GM21529 (cell line): ENCODE measurements at regions not wholly inside any gene's neighbourhood (a gene's known extent, or its start where the extent isn't known, plus 50 kb on each side); places are given as distances from the start of the nearest gene placed in this dataset.
"Not testable (repeated sequence)": the region's sequence is repeated elsewhere in the genome, so short reads cannot be mapped to it uniquely, and the experiment has no call there.

Experiments
- ATAC-seq: cut with Tn5 transposase; IDR thresholded peaks from one replicate; pipeline ENCODE4 v1.9.1; 2021; ENCODE audit not compliant: unreplicated experiment

GRCh38 chr10:2576892-2577291 lies 490.5 kb upstream of the PFKP start:
- no peak for ATAC-seq

DNA sequence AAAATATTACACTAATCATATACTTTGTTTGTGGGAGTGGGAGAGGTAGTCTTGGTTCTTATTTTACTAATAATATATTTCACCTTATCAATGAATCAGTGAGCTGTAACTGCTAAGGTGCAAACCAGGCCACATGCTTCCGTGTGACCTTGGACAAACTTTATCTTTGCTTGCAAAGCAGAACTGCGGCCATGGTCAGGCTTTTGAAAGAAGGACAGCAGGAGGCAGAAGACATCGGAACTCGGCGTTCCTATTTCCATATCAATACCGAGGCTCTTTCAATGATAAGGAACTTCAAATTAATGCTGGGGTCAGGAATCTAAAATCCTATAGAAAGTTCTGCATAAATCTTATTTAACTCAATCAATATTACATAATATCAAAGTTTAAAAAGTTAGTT lies 491.9 kb upstream of the PFKP start:
- ATAC-seq: no peak

DNA sequence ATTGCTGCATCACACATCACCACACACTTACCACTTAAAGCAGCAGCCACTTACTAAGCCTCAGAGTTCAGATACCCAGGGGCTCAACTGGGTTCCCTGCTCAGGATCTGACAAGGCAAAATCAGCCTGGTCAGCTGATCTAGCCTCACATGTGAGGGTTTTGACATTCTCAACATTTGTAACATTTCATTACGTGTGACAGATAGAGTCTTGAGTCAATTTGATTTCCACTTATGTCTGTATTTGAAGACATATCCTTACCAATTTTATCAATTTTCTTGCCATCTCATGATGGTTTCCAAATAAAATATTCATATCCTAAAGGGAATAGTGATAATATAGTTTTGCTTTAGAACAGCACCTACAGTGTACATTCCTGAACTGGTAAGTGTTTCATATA lies 494.7 kb upstream of the PFKP start:
- ATAC-seq: no peak

DNA sequence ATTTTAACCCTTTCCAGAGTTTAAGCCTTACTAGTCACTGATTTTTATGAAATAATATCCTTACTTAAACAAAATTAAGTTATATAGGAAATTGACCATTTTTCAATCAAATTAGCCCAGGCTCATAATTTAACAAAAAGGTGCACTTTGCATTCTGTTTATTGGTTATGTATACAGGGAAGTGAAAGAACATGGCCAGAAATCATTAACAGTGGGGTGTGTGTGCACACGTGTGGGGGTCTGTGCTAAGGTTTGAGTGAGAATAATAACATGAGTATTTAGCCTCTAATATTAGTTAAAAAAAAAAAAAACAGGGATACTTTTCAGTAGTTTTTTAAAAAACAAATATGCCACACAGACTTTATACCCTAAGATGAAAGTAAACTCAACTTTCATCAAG lies 510.5 kb upstream of the PFKP start:
- no peak for ATAC-seq

GRCh38 chr10:2548071-2548470 lies 519.3 kb upstream of the PFKP start:
- ATAC-seq: no peak

DNA sequence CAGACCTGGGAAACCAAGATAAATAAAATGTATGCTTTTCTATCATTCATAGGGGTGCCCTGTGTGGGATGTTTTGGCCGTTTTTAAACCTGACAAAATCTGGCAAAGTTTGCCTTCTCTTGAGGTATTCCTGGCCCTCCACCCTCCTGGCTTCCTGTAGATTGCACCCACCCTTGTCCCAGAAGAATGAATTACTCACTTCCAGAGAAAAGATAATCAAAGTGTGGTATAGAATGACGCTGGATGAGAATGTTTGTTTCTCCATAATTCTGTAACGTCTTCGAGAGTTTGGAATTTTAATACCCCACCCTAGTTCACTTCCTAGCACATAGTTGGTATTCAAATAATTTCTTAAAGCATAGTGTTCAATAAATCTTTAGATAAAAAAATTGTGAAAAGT lies 519.7 kb upstream of the PFKP start:
- no peak for ATAC-seq

DNA sequence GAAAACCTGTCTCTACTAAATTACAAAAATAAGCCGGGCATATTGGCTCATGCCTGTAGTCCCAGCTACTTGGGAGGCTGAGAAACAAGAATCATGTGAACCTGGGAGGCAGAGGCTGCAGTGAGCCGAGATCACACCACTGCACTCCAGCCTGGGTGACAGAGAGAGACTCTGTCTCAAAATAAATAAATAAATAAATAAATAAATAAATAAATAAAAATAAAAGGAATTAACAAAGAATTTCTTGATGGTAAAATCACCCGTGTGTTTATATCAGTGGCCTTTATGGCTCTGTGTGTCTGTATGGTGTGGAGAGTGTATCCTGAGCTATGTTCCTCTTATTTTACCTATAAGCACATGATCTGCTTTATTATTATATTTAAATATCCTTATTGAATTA lies 520.5 kb upstream of the PFKP start:
- ATAC-seq: not testable (repeated sequence)

DNA sequence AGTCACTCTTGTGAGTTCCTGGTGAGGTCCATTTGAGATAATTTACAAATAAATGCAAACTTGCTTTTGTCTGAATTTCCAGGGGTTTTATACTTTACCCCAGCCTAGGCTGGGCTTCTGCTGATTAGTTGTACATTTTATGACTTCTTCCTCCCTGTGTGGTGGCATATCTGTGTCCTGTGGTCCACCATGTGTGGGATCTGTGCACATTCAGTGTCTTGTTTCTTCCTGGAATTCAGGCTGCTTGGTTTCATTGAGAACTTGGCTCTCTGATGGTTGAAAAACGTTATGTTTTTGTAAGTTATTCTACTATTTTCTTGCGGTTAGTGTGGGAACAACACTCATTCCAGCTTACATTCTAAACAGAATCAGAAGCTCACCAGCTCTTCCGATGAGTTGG lies 523.4 kb upstream of the PFKP start:
- no peak for ATAC-seq

DNA sequence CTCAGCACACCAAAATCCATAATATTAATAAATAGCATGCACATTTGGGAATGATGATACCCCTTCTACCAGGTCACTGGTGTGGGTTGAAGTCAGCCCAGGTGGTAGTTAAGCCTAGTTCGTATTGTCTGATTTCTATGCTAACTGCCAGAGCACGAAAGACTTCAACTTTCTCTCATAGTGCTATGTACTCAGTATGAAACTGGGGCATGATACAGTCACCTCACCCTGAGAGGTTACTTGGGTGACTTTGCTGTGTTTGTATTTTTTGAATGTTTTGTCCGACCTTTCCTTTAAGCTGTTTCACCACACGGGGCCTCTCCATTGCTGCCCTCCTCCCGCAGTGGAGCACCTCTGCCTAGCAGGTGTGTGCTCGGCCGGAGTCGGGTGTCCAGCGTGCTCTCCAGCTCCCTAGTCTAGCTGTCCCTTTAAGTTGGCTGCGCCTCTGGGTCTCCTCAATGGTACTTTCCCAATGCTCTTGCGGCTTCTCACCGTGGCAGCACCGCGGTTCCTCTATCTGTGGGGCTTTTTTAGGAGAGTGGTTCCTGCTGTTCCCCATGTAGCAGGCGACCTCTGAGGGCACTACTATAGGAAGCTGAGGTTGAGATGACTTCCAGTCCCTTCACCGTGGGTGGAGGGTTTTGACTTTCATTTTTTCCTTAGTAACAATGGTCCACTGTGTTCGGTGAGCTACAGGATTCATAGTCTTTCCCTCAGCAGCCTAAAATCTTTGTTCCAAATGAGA lies 524.0 kb upstream of the PFKP start:
- no peak for ATAC-seq

DNA sequence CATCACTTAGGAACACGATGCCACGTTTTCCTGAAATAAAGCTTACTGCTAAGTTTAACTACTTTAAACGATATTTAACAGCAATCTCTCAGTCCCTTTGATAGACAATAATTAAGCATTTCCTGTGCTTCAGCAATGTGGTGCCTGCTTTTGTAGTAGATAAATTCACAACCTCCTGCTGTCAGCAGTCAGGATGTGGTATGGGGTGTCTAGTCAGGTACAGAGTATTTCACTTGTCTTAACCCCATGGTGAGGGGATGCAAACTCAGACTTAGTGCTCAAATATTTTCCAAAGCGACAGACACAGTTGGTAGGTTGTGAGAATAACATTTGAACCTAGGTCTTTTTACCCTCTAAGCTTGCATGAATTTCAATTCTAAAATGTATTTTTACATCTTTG lies 526.2 kb upstream of the PFKP start:
- no peak for ATAC-seq

DNA sequence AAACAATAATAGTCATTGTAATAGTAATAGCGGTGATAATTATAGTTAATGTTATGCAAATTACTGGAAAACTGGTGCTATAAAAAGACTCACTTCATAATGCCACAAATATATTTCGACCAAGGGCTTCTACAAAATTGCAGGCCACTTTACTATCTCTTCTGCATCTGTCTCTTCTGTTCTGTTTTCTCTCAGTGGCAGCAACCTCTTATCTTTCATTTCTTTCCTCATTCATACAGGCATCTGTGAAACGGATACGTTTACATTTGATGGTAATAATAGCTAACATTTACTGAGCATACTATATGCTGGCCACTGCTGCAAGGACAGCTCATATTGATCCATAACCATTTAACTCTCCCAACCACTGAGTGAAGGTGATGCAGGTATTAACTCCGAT lies 537.4 kb upstream of the PFKP start:
- ATAC-seq: no peak

DNA sequence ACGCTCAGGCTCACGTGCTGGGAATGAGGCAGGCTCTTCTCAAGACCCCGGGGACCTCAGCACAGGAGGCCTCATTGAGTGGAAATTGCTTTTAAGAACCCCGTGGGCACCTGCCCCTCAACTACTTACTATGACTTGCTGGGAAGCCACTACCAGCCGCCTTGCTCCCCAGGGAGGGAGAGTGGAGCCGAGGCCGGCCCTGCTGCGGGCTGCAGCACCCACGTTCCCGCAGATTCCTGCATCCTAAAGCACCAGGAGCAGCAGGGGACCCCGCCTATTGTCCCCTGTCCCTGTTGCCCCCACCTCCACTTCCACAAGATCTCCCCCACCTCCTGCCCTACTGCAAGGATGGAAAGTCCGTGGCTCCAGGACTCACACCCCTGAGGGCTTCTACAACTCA lies 541.6 kb upstream of the PFKP start:
- no peak for ATAC-seq

GRCh38 chr10:2519139-2519538 lies 548.2 kb upstream of the PFKP start:
- no peak for ATAC-seq

- no peak for ATAC-seq
Observed at GRCh38 chr10:2509081-2509531, 558.2 kb upstream of the PFKP start.

DNA sequence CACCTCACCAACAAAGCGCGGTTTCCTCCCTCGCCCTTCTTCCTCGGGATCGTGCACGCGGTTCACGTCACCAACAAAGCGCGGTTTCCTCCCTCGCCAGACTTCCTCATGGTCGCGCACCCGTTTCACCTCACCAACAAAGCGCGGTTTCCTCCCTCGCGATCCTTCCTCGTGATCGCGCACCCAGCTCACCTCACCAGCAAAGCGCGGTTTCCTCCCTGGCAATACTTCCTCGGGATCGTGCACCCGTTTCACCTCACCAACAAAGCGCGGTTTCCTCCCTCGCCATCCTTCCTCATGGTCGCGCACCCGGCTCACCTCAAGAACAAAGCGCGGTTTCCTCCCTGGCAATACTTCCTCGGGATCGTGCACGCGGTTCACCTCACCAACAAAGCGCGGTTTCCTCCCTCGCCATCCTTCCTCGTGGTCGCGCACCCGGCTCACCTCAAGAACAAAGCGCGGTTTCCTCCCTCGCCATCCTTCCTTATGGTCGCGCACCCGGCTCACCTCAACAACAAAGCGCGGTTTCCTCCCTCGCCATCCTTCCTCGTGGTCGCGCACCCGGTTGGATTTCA lies 565.9 kb upstream of the PFKP start:
- not testable (repeated sequence) for ATAC-seq

- ATAC-seq: no peak
Observed at GRCh38 chr10:2494399-2494798, 572.9 kb upstream of the PFKP start.

DNA sequence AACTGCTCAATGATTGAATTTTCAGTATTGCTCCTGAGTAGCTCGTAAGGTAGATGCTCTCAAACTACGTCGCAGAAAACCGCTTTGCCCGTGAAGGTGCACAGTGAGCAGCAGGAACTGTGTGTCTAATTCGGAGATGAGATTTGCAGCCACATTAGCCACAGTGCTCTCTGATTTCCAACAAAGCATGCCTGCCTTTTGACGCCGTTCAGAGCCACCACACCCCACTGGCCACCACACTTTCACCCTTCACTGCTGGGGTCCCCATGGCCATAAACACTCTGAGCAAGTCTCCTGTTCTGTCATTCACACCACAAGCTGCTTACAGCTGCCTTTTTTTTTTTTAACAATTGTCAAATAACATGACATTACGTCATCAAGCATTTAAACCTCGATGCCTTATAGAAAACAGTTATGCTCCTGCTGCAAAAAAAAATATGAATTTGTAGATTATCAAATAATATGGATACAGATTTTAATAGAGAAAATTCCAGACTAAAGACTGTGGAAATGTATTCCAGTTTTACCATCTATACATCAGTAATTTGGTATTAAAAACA lies 578.8 kb upstream of the PFKP start:
- no peak for ATAC-seq

DNA sequence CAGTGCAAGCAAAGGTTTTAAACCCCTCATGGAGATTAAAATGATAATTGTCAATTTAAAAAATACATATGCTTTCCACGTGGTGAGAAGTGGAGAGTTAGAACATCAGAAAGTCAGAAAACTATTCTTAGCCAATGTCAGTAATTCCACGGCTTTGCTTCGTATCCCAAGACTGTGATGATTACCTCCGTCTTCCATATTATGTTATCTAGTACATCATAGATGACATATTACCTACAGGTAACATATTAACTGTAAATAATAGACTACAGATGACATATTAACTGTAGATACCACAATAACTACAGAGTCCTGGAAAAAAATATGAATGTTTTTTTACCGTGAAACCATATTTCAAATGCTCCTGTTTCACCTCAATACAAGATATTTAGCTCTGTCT lies 579.4 kb upstream of the PFKP start:
- no peak for ATAC-seq

DNA sequence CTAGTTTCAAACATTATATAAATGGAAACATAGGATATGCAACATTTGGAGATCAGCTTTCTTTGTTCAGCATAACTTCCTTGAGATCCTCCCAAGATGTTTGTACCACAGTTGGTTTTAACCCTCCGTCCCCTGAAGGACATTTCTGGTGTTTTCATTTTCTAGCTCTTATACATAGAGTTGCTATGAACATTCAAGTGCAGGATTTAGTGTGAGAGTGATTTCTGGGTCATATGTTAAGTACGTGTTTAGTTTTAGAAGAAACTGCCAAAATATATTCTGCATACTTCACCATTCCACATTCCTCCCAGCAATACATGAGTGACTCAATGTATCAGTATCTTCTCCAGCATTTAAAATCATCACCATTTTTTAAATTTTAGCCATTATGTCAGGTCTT lies 588.7 kb upstream of the PFKP start:
- no peak for ATAC-seq

- no peak for ATAC-seq
Observed at GRCh38 chr10:2476812-2477553, 590.4 kb upstream of the PFKP start.

DNA sequence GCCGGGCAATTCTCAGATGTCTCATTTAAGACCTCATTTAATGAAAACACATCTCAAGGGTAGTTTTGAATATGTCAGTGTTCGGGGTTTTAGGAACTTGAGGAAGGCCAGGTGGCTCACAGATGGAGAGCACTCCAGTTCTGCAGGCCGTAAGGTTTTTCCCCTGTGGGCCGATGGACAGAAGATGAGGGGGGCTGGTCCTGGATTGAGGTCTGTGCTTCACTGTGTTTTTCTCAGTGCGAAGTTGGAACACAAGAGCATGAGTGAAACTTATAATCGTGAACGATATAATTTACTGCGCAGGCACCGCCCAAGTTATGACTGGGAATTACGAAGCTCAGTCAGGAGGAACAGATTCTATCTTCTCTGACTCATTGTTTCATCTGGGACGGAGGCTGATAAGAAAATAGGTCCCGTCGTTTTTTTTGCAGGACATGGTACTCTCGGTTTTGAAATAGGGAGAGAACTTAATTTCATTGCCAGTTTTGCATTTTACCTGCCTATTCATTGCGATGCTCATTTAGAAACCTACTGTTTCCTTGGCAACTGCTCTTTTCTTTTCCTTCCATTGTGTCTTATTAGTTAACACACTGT lies 591.0 kb upstream of the PFKP start:
- no peak for ATAC-seq
